Fibroblast of pulmonary artery (primary cell): ENCODE measurements at regions not wholly inside any gene's neighbourhood (a gene's known extent, or its start where the extent isn't known, plus 50 kb on each side); places are given as distances from the start of the nearest gene placed in this dataset.

Source experiments
- DNase-seq: peaks from one replicate; pipeline ENCODE4 v3.0.0-alpha.2; 2010; ENCODE audit warnings: low read depth
- H3K4me3 ChIP-seq: replicated peaks from 2 replicates; pipeline ENCODE4 v1.5.1; 2011; ENCODE audit warnings: low read depth, mild to moderate bottlenecking, control low read depth, low read length, moderate library complexity
- TF ChIP-seq, protein P1 (sequence below): IDR thresholded peaks from 2 replicates; pipeline ENCODE4 v1.5.1; 2011; ENCODE audit warnings: mild to moderate bottlenecking, control low read depth, low read length, inconsistent platforms; ENCODE audit errors: missing control alignments

DNA sequence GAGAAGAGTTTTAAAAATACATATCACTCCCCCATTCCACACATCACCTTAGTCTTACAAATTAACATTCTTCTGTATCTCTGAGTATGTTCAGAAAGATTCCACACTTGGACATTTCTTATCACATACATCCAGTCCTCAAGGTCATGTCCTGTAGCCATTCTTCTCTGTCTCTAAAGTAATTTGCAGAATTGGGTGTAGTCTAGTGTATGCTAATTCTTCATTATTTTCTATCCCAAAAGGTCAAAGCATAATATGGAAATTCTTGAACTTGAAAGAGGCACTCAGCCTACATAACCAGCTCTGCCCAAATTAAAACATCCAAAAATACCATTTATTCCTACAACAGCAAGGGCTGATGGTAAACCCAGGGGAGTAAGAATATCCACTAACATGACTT lies 286.0 kb downstream of the HAO1 start:
- TF ChIP-seq, protein P1, sequence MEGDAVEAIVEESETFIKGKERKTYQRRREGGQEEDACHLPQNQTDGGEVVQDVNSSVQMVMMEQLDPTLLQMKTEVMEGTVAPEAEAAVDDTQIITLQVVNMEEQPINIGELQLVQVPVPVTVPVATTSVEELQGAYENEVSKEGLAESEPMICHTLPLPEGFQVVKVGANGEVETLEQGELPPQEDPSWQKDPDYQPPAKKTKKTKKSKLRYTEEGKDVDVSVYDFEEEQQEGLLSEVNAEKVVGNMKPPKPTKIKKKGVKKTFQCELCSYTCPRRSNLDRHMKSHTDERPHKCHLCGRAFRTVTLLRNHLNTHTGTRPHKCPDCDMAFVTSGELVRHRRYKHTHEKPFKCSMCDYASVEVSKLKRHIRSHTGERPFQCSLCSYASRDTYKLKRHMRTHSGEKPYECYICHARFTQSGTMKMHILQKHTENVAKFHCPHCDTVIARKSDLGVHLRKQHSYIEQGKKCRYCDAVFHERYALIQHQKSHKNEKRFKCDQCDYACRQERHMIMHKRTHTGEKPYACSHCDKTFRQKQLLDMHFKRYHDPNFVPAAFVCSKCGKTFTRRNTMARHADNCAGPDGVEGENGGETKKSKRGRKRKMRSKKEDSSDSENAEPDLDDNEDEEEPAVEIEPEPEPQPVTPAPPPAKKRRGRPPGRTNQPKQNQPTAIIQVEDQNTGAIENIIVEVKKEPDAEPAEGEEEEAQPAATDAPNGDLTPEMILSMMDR: no peak
- H3K4me3 ChIP-seq: no peak overlapping the region
- no peak for DNase-seq

DNA sequence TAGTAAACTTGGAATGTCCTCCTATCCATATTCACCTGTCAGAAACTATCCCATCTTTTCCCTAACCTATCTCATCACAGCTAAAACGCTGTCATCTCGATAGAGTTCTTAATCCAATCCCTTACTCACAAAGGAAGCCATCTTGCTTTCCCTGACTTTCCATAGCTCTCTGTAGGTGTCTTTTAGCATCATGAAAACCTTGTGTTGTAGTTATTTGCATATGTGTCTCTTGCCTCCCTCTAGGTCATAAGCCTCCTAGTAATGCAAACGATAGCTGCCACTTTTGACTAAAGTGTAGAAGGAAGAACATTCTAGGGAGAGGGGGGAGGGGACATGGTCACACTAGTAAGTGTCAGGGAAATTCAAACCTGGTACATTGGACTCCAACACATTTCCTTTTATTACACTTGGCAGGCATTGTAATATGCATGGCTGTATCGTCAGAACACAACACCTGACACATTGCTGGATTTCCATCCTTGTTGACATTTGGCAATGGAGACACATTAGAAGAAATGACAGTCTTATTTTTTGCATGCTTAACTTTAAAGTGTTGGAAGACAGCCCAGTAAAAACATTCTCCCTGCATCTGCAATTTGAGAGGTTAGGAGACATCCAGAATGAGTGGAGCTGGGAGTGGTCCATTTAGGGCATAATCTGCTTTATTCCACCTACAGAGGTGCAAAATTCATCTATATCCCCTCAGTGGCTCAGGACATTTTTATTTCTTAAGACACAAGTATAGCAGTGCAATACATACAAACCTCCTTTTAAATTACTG lies 283.4 kb downstream of the HAO1 start:
- TF ChIP-seq, protein P1: no peak
- DNase-seq: no peak

DNA sequence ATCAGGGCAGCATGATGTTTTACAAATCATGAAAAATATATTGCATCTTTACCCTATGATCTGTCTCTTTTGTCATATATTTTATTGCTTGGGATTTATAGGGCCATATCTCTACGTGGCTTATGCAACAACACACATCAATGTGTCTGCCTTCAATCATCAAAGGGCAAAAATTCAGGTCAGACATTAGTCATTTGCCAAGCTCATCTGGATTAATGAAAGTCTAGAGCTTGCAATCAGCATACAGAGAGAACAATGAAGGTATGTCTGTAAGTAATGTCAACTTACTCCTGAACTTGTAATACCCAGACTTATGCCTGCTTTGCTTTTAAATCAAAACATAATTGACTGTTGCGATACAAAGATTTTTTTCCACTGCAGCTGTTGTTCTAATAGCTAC lies 282.7 kb downstream of the HAO1 start:
- no peak for DNase-seq
- TF ChIP-seq, protein P1: no peak
- H3K4me3 ChIP-seq: no peak overlapping the region

More for the DNA sequence above, 283.4 kb downstream of the HAO1 start:
- H3K4me3 ChIP-seq: no peak overlapping the region

DNA sequence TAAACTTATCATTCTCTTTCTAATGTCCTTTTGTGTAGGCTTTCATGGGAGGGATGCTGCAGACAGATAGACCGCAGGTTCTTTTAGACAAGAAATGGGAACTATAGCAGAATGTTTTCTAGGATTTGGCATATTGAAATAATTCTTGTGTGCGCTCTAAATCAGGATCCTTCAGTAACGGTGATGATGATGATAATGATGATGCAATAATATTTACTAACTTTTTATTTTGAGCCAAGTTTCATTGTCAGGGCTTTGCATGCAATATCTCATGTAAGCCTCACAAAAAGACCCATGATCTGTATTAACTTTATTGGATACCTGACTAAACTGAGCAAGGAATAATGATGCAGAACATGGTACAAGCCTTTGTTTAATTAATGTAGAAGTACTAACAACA lies 280.1 kb downstream of the HAO1 start:
- DNase-seq: no peak
- H3K4me3 ChIP-seq: no peak overlapping the region
- TF ChIP-seq, protein P1: no peak

DNA sequence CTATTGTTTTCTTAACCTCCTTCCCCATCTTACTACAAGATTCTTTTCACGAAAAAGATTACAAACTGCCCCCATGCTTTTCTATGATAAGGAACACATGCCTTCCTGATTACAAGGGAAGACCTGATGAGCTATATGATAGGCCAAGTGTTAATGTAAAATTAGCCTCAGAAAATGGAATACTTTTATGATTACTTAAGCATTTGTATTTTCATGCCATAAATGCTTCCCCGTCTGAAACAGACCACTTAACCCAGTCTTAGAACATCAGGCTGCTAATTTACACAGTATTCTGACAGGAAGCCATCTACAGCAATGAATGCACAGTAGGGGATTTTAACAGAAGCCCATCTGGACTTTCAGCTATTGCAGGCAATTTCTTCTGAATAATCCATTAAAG lies 274.9 kb downstream of the HAO1 start:
- DNase-seq: no peak
- TF ChIP-seq, protein P1: no peak
- H3K4me3 ChIP-seq: no peak overlapping the region

DNA sequence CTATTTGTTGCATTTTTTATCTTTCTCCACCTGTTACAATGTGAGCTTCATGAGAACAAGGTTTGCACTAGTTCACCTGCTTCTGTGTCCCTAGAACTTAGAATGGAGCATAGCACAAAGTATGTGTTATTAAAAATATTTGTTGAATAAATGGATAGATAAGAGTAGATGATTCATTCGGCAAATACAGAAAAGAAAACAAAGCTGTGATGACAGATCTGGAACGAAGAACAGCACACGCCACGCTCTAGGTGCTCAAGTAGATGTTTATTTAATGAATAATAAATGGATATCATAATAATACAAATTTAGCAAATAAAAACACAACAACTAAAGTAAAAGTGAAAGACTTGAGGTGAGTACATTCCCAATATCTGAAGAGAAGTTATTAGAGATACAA lies 273.1 kb downstream of the HAO1 start:
- no peak overlapping the region for H3K4me3 ChIP-seq
- DNase-seq: peak; percentile 43
- TF ChIP-seq, protein P1: no peak

DNA sequence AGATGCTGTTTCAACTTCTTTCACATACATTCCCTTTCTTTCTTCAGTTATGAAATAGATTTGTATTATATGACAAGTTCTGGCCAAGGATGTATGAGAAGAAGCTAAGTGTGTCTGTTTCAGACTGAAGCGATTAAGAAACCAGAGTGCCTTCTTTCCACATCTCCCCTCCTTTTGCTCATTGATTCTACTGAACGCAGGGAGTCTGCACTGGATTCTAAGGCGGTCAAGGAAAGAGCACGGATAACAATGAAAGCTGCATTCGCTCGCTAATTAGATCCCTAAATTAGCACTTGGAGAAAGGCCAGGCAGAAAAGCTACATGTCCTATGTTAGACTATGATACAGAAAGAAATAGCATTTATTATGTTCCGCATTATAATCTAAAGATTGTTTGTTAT lies 267.7 kb downstream of the HAO1 start:
- DNase-seq: no peak
- no peak overlapping the region for H3K4me3 ChIP-seq
- TF ChIP-seq, protein P1: no peak
